ENCODE measurements at regions not wholly inside any gene's neighbourhood (a gene's known extent, or its start where the extent isn't known, plus 50 kb on each side); places are given as distances from the start of the nearest gene placed in this dataset.

DNA sequence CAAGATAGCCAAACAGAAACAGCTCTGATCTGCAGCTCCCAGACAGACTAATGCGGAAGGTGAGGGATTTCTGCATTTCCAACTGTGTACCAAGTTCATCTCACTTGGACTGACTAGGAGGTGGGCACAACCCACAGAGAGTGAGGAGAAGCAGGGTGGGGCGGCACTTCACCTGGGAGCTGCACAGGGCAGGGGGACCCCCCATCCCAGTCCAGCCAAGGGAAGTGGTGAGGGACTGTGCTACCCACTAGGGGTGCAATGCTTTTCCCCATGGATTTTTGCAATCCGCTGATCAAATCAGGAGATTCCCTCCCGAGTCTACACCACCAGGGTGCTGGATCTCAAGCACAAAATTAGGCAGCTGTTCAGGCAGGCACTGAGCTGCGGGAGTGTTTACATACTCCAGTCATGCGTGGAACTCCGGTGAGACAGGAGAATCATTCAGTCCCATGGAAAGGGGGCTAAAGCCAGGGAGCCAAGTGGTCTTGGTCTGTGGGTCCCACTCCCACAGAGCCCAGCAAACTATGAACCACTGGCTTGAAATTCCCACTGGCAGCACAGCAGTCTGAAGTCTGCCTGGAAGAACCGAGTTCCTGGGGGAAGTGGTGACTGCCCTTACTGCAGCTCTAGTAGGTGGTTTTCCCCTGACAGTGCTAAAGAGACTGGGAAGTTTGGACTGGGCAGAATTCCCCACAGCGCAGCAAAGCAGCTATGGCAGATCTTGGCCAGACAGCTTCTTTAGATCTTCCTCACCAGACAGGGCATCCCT lies 85.1 kb upstream of the UFM1 start:
- TF ChIP-seq, protein P1, sequence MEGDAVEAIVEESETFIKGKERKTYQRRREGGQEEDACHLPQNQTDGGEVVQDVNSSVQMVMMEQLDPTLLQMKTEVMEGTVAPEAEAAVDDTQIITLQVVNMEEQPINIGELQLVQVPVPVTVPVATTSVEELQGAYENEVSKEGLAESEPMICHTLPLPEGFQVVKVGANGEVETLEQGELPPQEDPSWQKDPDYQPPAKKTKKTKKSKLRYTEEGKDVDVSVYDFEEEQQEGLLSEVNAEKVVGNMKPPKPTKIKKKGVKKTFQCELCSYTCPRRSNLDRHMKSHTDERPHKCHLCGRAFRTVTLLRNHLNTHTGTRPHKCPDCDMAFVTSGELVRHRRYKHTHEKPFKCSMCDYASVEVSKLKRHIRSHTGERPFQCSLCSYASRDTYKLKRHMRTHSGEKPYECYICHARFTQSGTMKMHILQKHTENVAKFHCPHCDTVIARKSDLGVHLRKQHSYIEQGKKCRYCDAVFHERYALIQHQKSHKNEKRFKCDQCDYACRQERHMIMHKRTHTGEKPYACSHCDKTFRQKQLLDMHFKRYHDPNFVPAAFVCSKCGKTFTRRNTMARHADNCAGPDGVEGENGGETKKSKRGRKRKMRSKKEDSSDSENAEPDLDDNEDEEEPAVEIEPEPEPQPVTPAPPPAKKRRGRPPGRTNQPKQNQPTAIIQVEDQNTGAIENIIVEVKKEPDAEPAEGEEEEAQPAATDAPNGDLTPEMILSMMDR (IDR thresholded peaks at IDR 0.05; ENCODE audit: low read length) = no peak
- TF ChIP-seq EZH2 (IDR thresholded peaks at IDR 0.05; ENCODE audit: borderline replicate concordance, low read length) = no peak

All from OCI-LY1 (cell line).